ENCODE measurements at regions not wholly inside any gene's neighbourhood (a gene's known extent, or its start where the extent isn't known, plus 50 kb on each side); places are given as distances from the start of the nearest gene placed in this dataset.

GRCh38 chr12:108066583-108067577, 62.2 kb upstream of the WSCD2 start:
- H3K9ac ChIP-seq, result no peak overlapping the region
- H3K36me3 ChIP-seq (replicated peaks in 1 of 2; ENCODE audit: control insufficient read depth in 1 of 2, insufficient read depth in 2 of 2, low read length in 1 of 2), result no peaks in the 10 kb centered on the region
- no peaks in the 10 kb centered on the region for H3K9me3 ChIP-seq
- TF ChIP-seq, protein P1, sequence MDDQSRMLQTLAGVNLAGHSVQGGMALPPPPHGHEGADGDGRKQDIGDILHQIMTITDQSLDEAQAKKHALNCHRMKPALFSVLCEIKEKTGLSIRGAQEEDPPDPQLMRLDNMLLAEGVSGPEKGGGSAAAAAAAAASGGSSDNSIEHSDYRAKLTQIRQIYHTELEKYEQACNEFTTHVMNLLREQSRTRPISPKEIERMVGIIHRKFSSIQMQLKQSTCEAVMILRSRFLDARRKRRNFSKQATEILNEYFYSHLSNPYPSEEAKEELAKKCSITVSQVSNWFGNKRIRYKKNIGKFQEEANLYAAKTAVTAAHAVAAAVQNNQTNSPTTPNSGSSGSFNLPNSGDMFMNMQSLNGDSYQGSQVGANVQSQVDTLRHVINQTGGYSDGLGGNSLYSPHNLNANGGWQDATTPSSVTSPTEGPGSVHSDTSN (IDR thresholded peaks at IDR 0.05), result no peak
- no peak for TF ChIP-seq CTCF (IDR thresholded peaks at IDR 0.05)
- TF ChIP-seq TCF12 (IDR thresholded peaks at IDR 0.05), result no peak
- TF ChIP-seq GABPA (IDR thresholded peaks at IDR 0.05; ENCODE audit: low read depth), result no peak
- no peak for TF ChIP-seq FOXJ3 (CRISPR knock-in tag; IDR thresholded peaks at IDR 0.05)
- TF ChIP-seq POLR2AphosphoS5 (IDR thresholded peaks at IDR 0.05; ENCODE audit: low read depth, low read length), result no peak
- TF ChIP-seq TEAD4 (IDR thresholded peaks at IDR 0.05; ENCODE audit: borderline replicate concordance, insufficient read depth), result no peak
- no peak for TF ChIP-seq RXRA (IDR thresholded peaks at IDR 0.05; ENCODE audit: borderline replicate concordance, low read depth)
- TF ChIP-seq EZH2phosphoT487 (IDR thresholded peaks at IDR 0.05; ENCODE audit: borderline replicate concordance, low read depth), result no peak
- TF ChIP-seq GATA2 (CRISPR knock-in tag; IDR thresholded peaks at IDR 0.05), result no peak
- no peak for TF ChIP-seq RCOR1 (IDR thresholded peaks at IDR 0.05; ENCODE audit: low read length)
- TF ChIP-seq REST (IDR thresholded peaks at IDR 0.05; ENCODE audit: low read depth, low read length), result no peak
- TF ChIP-seq, protein P2, sequence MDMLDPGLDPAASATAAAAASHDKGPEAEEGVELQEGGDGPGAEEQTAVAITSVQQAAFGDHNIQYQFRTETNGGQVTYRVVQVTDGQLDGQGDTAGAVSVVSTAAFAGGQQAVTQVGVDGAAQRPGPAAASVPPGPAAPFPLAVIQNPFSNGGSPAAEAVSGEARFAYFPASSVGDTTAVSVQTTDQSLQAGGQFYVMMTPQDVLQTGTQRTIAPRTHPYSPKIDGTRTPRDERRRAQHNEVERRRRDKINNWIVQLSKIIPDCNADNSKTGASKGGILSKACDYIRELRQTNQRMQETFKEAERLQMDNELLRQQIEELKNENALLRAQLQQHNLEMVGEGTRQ (IDR thresholded peaks at IDR 0.05; ENCODE audit: borderline replicate concordance, low read depth, low read length), result no peak
- TF ChIP-seq SIN3A (IDR thresholded peaks at IDR 0.05; ENCODE audit: borderline replicate concordance, low read depth, low read length), result no peak
- TF ChIP-seq MEF2A (IDR thresholded peaks at IDR 0.05; ENCODE audit: borderline replicate concordance, low read depth), result no peak
- no peak for TF ChIP-seq NRF1 (IDR thresholded peaks at IDR 0.05; ENCODE audit: low read depth, low read length)
- TF ChIP-seq CHD2 (IDR thresholded peaks at IDR 0.05; ENCODE audit: low read length, partially characterized antibody), result no peak
- no peaks in the 10 kb centered on the region for H3F3A ChIP-seq (replicated peaks; ENCODE audit: insufficient read depth)
- H3K27me3 ChIP-seq (ENCODE audit: insufficient read depth), result no peaks in the 10 kb centered on the region
- H3K79me2 ChIP-seq (ENCODE audit: insufficient read depth), result no peaks in the 10 kb centered on the region
- no peaks in the 10 kb centered on the region for H4K20me1 ChIP-seq (ENCODE audit: insufficient read depth)
- CTCF ChIA-PET, result no interaction called here
- no peaks in the 10 kb centered on the region; a peak in 1 of 4 replicates for H3K4me1 ChIP-seq (ENCODE audit: control insufficient read depth in 1 of 2, insufficient read depth in 2 of 2, low read depth in 1 of 2, low read length in 1 of 2)
- 51% methylated on average over 9 of the region's 9 CpGs for WGBS (ENCODE audit: low lambda C conversion rate)
- no peaks in the 10 kb centered on the region for H3K9me2 ChIP-seq
- no peak for DNase-seq
- POLR2A ChIA-PET, result no interaction called here
- H3K4me2 ChIP-seq, result no peak overlapping the region
- no peak overlapping the region for H3K27ac ChIP-seq (ENCODE audit: low read depth in 2 of 2, low read length in 1 of 2)
- H2AFZ ChIP-seq (ENCODE audit: low read depth), result no peak overlapping the region
- H3K4me3 ChIP-seq (ENCODE audit: low read depth in 2 of 2, low read length in 1 of 2), result no peak overlapping the region

Data from SK-N-SH (cell line).